A549 (cell line): ENCODE measurements at regions not wholly inside any gene's neighbourhood (a gene's known extent, or its start where the extent isn't known, plus 50 kb on each side); places are given as distances from the start of the nearest gene placed in this dataset.

ENCODE experiments used
- CHD2 ChIP-seq: fragments of 150-350 bp; IDR thresholded peaks from 2 replicates; pipeline ENCODE4 v1.6.1; 2014; ENCODE audit warnings: low read length; ENCODE audit not compliant: partially characterized antibody
- MAFK ChIP-seq: fragments of 450-650 bp; IDR thresholded peaks from 2 replicates; pipeline ENCODE4 v1.6.1; 2014; ENCODE audit not compliant: partially characterized antibody
- ZFP36 ChIP-seq: fragments of 450-650 bp; IDR thresholded peaks from 2 replicates; pipeline ENCODE4 v1.6.1; 2014; ENCODE audit warnings: borderline replicate concordance; ENCODE audit not compliant: partially characterized antibody
- TF ChIP-seq, protein P1 (sequence below): fragments of >200 bp; sonication (Bioruptor Twin); formaldehyde crosslinking; IDR thresholded peaks from 3 replicates; pipeline ENCODE4 v1.5.1; 2016
- TF ChIP-seq, protein P2 (sequence below): IDR thresholded peaks from 2 replicates; pipeline ENCODE4 v1.6.1; 2012

DNA sequence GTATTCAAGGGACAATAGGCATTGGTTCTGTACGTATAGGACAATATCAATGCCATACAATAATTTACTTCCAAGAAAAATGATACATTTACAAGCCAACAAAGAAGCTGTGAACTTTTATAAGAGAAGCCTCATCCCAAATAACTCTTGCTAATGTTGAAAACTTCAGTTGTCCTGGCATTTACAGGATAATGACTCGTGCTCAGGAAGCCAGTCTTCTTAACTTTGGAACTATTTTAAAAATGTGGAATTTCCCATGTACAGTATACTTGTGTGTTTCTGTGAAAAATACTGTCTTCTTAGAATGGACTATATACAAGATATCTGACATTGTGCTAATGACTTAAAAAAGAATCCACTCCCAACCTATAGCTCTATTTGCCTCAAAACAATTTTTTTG lies 1479.3 kb upstream of the CDH9 start:
- TF ChIP-seq, protein P1, sequence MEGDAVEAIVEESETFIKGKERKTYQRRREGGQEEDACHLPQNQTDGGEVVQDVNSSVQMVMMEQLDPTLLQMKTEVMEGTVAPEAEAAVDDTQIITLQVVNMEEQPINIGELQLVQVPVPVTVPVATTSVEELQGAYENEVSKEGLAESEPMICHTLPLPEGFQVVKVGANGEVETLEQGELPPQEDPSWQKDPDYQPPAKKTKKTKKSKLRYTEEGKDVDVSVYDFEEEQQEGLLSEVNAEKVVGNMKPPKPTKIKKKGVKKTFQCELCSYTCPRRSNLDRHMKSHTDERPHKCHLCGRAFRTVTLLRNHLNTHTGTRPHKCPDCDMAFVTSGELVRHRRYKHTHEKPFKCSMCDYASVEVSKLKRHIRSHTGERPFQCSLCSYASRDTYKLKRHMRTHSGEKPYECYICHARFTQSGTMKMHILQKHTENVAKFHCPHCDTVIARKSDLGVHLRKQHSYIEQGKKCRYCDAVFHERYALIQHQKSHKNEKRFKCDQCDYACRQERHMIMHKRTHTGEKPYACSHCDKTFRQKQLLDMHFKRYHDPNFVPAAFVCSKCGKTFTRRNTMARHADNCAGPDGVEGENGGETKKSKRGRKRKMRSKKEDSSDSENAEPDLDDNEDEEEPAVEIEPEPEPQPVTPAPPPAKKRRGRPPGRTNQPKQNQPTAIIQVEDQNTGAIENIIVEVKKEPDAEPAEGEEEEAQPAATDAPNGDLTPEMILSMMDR = no peak
- TF ChIP-seq ZFP36 (no peak), CHD2 (no peak), MAFK (no peak)
- TF ChIP-seq, protein P2, sequence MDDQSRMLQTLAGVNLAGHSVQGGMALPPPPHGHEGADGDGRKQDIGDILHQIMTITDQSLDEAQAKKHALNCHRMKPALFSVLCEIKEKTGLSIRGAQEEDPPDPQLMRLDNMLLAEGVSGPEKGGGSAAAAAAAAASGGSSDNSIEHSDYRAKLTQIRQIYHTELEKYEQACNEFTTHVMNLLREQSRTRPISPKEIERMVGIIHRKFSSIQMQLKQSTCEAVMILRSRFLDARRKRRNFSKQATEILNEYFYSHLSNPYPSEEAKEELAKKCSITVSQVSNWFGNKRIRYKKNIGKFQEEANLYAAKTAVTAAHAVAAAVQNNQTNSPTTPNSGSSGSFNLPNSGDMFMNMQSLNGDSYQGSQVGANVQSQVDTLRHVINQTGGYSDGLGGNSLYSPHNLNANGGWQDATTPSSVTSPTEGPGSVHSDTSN = no peak
